CD1c-positive myeloid dendritic cell (primary cell): ENCODE measurements at regions not wholly inside any gene's neighbourhood (a gene's known extent, or its start where the extent isn't known, plus 50 kb on each side); places are given as distances from the start of the nearest gene placed in this dataset.

Experiments
- DNase-seq: peaks from one replicate; pipeline ENCODE4 v3.0.0-alpha.2; 2016; ENCODE audit errors: extremely low spot score

DNA sequence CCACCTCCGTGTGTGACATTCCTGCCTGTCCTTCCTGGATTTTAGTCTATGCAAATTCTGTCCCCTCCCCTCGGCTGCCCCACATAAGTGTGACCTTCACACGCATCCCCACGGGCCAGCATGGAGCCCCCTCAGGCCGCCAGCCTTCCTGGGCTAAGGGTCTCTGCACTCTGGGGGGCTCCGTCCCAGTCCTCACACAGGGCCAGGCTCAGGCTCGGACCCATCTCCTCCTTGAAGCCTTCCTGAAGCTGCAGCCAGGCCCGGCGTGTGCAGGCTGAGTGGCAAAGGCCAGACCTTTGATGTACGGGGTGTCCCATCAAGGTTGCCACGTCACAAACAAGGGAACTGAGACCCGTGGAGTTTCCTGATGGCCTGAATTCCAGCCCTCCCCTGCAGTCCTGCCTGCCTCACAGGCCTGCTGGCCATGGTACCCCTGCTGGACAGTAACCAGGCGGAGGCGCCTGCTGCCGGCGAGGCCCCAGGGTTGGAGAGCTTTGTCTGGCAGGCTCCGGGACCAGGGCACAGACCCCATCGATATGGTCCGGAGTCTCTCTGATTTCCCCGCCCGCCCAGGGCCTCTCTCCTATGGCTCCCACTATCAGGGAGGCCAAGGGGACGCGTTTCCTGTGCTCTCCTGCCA is 791.7 kb downstream of the BRD1 start:
- no peak for DNase-seq

DNA sequence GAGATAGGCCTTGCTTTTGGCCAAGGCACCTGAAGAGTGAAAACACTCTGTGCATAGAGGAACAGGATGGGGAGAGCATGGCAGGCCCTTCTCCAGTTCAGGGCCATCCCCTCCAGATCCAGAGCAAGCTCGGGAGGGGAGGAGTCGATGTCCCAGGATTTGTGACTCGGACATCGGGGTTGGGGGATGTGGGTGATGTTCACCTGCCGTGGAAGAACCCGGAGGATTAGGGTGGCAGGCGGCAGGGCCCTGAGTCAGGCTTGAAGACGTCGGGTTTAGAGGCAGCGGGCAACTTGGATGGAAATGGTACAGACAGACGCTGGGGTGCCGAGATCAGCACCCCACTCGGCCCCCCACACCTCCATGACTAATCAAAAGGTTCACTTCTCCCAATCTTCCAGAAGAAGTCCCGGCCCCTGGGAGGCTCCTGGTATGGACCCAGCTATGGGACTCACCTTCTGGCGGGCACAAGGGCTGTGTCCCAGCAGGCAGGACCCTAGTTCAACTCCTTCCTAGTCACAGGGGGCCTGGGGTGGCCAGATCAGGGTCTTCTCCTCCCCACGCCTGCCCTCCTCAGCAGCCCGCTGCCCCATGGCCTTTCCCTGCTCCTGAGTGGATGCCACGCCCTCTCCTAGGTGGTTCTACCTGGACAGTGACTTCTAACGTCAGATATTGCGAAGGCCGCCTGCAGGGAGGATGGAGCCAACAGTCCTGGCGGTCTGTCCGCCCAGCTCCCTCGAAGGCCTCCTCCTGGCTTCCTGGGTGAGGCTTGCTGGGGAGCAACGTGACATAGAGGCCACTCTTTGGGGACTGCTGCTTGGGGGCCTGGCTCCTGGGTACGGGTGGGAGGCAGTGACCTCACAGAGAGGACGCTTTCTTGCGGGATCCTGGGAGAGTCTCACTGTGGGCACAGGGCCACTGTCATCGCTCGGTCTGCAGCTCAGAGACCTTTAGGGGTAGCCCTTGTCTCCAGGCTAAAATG is 792.5 kb downstream of the BRD1 start:
- DNase-seq: no peak

DNA sequence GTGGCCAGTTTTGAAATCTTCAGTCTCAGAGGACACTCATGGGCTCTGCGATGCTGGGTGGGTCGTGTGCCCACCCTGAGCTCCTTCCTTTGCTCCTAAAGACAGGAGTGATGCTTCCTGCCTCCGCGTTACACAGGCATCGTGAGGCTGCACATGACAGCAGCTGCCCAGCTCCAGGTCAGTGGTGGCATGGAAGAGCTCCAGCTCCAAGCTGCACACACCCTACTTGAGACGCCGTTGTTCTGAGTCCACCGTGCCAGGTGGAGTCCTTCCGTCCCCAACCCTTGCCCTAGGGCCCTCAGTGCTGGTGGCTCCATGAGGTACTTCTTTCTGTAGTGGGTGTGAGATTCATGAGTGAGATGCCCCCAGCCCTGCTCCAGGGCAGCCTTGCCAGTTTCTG is 794.1 kb downstream of the BRD1 start:
- DNase-seq: no peak

DNA sequence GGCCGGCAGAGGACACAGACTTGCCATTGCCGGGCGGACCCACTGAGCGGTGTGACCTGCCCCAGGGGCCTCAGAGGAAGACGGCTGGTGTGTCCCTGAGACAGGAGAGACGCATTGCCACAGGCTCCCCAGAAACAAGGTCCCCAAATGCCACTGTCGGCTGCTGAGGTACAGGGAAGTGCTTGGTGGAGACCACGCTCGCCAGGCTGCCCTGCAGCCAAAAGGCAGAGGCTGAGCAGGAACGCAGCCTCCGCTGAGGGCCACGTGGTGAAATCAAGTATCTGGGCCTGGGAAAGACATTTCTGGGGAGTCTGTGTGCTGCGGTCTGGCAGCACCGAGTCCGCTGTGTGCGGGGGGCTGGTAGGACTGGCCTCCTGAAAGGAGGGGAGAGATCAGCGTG is 794.9 kb downstream of the BRD1 start:
- DNase-seq: no peak

DNA sequence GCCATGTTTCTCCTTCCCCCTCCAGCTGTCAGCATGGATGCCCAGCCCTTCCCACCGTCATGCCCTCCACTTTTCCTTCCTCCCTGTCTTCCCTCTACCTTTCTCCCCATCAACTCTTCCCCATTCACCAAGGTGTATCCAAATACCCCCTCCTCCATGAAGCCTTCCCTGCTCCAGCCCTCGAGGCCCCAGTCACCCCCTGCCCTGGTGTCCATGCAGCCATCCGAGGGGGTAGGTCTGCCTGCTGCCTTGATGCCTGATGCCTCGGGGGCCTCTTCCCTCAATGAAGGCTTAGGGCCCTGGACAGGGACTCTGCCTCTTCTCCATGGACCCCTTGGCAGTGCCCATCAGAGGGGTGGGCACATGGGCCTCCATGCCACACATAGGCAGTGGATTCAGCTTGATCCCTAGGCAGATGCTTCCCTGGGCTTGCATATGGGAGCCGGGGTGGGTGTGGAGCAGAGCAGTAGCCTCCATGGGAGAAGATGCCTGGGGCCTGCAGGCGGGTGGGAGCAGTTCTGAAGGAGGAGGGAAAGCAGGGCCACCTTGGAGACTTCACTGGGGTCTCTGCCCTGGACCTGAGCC is 795.8 kb downstream of the BRD1 start:
- no peak for DNase-seq

DNA sequence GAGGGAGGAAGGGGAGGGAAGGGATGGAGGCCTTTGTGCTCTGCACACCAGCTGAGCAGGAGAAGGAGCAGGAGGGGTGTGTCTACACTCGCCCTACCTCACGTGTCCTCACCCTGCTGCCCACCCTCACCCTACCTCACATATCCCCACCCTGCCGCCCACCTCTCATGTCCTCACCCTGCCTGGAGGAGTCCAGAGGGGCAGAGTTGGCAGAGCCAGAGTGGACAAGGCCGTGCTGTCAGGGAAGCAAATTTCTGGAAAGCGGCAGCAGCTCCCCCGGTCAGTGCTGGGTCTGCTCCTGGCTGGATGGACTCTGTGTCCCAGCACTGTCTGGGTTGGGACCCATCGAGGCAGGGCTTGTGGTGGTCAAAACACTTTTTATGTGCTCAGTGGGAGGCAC is 799.6 kb downstream of the BRD1 start:
- no peak for DNase-seq

DNA sequence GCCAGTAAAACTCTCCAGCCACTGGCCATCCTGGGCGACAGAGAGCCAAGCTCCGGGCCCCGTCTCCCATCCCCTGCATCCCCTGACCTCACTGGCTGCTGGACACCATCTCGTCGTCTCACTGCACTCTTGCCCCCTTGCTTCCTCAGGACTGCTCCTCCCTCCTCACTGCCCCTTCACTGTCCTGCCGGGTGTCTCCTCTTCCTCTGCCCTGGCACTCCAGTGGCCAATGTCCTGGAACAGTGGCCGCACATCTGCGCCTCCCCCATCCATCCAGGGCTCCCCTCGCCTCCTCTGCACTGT is 800.4 kb downstream of the BRD1 start:
- DNase-seq: no peak

DNA sequence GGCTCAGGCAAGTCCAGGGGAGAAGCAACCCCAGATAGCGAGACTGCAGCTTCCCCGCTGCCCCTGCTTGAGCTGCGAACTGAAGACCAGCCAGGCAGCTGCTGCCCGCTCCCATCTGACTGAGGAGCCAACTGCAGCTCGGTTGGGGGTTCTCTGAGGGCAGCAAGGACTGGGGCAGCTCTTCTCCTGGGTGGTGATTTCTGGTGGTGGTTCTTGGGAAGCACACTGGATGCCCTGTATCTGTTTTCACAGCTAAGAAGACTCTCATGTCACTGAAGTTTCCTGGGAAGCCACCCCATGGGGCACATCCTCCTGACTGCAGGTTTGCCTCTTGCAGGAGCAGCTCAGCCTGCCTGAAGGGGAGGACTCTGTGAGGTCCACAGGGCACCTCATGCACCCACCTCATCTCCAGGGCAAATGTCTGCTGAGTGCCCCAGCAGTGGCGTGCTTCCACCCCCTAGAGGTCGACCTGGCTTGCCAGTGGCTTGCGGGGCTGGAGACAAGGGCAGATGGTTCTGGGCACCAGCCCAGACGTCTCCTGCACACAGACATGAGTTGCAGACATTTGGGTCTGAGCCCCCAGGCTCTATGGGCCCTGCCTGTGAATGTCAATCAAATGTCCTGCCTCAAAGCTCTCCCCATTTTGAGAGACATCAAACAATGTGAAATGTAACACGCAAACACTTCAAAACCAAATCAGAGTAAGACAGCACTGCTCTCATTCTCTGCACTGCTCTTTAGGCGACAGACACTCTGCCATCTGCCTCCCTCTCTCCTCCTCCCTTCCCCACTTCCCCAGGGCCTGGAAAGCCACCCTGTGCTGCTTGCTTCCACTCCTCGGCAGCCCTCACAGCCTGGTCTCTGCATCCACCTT is 800.9 kb downstream of the BRD1 start:
- DNase-seq: no peak

DNA sequence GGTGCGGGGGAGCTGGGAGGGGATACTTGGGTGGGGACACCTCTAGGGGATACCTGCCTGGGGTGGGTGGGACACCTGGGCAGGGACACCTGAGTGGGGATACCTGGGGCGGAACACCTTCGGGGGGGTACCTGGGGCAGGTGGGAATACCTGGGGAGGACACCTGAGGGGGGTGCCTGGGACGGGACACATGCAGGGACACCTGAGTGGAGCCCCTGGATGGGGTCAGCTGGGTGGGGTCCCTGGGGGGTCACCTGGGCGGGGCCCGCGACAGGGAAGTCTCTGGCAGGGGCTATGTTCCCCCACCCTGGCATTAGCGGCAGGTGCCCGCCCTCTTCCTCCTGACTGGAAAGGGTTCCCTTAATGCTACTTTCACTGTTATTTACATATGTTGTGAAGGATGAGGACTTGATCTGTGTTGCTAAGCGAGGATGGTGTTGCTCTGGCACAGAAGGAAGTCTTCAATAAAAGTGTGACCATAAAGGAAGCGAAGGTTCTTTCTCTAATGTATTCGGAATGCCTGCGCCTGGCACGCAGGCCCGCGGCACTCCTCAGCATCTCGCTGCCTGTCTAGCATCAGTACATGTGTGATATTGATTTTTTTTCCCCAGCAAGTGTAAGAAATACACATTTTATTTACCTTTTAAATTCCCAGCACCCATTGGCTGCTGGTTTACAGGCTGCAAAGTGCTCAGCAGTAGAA is 801.7 kb downstream of the BRD1 start:
- DNase-seq: no peak

DNA sequence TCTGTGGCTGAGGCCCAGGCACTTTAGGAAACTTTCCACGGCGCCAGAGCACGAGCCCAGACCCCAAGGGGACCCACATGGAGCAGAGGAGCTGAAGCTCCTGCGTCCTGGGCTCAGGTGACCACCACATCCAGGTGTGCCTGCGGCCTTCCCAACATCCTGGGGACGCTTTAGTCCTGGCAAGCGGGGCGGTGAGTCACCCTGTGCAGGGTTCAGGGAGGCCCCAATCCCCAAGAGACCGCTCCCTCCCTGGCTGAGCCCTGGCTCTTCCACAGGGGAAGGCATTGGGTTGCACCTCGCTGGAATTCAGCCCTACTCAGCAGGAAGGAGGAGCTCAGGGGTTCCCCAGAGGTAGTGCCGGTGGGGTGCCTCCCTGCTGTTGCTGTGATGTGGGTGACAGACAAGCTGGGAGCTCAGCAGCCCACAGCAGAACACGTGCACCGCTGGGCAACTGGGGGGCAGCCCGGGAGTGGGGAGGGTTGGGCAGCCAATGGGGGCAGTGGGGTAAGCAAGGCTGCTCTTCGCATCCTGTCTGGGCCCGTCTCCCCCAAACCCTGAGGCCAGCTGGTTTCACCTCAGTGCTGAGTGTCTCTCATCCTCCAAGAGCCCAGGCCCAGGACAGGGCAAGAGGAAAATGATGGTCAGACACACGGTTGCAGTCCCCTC is 802.8 kb downstream of the BRD1 start:
- DNase-seq: no peak

DNA sequence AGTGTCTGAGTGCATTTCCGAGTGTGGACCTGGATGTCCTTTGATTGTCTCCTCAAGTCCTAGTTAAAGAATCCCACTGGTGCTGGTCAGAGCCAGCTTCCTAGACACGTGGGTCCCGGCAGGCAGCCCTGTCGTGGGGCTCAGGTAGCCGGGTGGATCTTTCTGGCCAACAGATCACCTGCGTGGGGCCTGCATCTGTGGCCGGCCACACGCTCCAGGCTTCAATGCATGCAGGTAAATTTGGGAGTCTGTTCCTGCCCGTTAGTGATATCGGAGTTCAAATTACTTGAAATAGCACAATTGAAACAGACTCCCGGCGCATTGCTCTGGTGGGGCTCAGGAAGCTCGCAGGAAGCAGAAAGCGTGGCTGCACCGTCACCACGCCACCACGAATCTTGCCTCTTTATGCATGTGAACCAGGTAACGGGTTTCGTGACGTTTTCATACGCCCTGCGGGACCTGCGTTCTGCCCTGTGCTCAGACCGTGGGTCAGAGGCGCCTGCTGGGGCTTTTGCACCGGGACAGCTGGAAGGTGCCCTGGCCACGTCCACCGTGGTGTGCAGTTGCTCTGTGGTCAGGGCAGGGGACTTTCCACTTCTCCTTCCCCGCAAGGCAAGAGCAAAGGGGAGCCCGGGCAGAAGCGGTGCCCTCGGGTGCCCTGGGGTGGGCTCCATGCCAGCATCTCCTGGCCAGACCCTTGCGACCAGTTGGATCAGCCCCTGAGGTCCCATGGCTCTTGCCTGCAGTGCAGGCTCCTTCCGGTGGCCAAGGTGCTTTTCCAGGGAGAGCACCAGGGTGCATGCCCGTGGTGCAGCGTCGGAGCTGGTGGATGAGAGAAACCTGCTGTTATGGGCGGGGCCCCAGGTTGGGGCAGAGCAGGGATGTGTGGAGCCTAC is 803.5 kb downstream of the BRD1 start:
- DNase-seq: no peak

DNA sequence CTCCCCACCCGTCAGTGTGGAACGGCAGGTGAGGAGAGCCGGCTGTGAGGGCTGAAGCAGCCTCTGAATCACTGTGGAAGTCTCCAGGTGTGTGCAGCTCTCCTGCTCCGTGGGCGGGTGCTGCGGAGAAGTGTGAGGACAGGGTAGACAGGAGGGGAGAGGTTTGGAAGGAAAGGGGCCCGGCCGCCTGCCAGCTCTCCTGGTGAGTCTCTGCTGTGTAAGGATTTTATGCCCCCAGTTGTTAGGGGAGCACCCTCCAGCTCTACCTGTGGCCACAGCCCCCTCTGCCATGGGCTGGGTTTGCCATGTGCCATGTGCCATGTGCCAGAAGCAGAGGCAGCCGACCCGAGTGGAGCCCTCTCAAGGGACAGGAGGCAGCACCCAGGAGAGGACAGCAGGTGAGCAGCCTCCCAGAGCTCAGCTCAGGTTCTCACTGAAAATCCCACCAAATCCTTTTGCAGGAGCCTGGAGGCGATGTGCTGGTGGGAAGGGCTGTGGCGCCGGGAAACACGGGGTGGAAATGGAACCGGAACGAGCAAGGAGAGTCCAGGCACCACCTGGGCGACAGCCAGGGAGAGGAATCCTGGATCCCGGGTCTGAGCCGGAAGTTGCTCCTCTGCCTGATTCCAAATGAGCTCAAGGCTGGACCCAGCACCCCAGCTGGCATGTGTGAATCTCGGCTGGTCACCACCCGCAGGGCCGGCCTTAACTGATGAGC is 804.4 kb downstream of the BRD1 start:
- DNase-seq: no peak

DNA sequence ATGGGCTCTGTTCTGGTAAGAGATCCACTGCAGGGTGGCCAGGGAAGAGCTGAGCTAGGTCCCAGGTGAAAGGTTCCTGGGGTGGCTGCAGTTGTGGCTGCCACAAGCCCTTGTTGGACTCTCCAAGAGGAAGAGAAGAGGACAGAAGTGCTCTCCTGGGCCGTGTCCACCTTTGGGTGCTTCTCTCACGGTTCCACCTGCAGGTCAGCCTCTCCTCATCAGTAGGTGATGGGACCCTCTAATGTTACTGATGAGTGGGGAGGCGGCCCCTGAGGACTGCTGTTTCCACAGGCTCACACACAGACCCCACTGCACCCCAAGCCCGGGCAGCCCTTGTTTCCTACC is 804.9 kb downstream of the BRD1 start:
- no peak for DNase-seq

DNA sequence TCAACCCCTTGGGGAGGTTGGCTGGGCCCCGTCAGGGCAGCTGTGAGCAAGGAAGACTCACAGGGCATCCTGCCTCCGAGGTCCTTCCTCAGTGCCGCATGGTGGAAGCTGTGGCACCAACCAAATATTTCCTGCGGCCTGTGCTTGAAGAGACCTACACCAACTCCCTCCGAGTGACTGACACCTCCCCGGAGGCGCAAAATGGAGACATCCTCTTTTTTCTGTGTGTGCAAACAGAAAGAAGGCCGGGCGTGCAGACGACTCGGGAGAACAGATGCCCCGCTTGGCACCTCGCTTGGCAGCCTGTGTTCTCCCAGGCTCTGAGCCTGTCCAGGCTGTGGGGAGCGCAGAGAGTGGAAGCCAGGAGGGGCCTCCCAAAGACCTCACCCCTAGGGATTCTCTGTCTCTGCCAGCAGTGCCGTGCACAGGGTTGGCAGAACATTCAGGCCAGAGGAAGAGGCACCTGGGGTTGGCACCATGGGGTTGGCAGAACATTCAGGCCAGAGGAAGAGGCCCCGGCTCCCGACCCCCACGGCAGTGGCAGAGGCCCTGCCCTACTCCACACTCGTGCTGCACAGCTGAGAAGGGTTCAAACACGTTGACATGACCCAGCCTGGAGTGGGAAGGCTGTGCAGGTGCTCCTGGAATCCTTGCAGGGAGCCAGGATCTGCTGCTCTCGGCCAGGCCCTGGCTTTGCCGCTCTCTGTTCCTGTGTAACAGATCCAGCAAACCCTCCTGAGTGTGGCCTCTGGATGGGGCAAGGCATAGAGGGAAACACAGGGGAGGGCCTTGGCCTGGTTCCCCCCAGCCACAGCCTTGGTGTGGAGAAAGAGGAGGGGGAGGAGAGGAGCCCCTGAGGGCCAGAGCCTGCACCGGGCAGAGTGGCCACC is 805.5 kb downstream of the BRD1 start:
- no peak for DNase-seq

DNA sequence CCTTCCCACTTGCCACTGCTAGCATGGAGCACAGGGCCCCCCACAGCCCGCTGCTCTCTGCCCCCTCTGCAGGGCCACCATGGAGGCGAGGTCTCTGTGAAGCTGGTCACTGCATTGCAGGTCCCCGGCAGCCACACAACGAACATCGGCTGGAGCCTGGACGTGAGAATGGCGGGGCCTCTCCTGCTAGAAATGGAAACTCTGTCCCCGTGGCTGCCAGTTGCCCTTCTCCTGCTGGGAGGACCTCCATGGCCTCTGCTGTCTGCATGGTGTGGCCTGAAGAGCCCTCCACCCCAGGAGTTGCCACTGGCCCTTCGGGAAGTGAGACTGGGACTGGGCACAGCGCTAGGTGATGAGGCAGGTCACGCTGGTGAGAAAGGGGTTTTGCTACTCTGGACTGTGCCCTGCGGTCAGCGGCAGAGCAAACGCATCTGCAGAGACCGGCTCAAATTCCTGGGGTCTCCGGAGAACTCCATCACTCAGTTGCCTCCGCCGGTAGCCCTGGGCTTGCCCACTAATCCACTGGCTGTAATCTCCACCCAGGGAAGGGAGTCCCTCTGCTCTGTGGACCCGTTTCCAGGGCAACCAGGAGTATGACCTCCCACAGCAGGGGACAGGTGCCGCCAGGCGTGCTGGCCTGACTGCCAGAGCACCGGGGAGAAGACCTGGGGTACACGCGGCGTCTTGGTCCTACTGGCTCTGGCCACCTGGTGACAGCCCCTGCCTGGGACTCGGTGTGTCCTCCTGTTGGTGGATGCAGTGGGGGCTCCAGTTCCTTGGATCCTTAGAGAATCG is 806.3 kb downstream of the BRD1 start:
- DNase-seq: no peak

DNA sequence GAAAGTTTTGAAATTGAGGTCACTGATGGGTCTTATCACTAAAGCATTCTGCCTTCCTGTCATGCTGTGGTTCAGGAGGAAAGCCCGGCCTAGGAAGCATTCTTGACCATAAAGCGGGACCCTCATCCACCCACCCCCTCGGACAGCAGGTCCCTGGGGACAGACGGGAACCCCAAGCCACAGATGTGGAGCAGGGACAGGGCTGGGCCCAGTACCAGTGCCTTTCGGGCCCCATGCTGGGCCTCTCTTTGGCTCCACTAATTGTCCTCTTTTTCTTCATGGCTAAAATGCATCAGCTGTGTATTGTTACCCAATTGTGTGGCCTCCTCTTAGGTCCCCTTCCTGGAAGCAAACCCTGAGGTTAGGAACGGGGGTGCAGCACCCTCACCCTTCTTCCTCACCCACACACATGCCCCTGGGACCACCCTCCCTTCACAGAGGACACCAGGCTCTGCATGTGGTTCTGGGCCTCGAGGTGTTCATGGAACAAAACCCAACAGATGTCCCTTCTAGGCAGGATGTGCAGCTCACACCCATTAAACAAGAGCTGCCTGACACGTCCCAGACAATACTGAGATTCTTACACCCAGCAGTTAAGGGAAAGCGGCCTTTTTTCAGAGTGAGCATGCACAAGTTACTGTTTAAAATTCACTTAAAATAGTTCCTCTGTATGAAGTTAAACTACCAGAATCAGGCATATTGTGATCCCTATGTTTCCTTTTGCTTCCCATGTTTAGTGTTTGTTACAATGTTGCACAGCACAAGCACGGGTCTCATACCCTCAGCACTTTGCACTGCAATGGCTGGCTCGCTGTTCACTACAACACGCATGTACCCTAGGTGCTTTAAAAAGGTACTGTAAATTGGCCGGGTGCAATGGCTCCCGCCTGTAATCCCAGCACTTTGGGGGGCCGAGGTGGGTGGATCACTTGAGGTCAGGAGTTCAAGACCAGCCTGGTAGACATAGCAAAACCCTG is 807.6 kb downstream of the BRD1 start:
- DNase-seq: no peak
